GM12878 (cell line): ENCODE measurements at regions not wholly inside any gene's neighbourhood (a gene's known extent, or its start where the extent isn't known, plus 50 kb on each side); places are given as distances from the start of the nearest gene placed in this dataset.
"Not testable (repeated sequence)": the region's sequence is repeated elsewhere in the genome, so short reads cannot be mapped to it uniquely, and the experiment has no call there.

ENCODE experiments used
- CTCF ChIP-seq, 3 experiments: IDR thresholded peaks in 2 of 3; conservative IDR thresholded peaks in 1 of 3; 2 replicates each; pipeline ENCODE4 v1.5.1; 2011; ENCODE audit warnings: low read depth in 3 of 3, low read length in 3 of 3, mild to moderate bottlenecking in 3 of 3, control low read depth in 2 of 3, moderate library complexity in 2 of 3, inconsistent platforms in 1 of 3, mixed read lengths in 1 of 3; ENCODE audit not compliant: control insufficient read depth in 2 of 3, insufficient read depth in 1 of 3; ENCODE audit errors: extremely low read depth in 1 of 3
- EP300 ChIP-seq, 2 experiments: fragments of 150-350 bp in 1 of 2; IDR thresholded peaks; 2 replicates each; pipeline ENCODE4 v1.6.1; 2011 to 2012; ENCODE audit warnings: low read depth in 2 of 2, low read length in 2 of 2, borderline replicate concordance in 1 of 2, improper control_type of control experiment in 1 of 2, inconsistent platforms in 1 of 2; ENCODE audit not compliant: control insufficient read depth in 1 of 2
- EZH2 ChIP-seq: IDR thresholded peaks from 2 replicates; pipeline ENCODE4 v1.6.1; 2012; ENCODE audit warnings: low read depth, mild to moderate bottlenecking, control low read depth, inconsistent platforms, low read length, borderline replicate concordance; ENCODE audit not compliant: control insufficient read depth
- FOXM1 ChIP-seq: IDR thresholded peaks from 2 replicates; pipeline ENCODE4 v1.6.1; 2012; ENCODE audit warnings: low read depth, mild to moderate bottlenecking, inconsistent platforms, low read length, moderate library complexity
- NRF1 ChIP-seq: conservative IDR thresholded peaks from 2 replicates; pipeline ENCODE4 v1.6.1; 2011; ENCODE audit warnings: mild to moderate bottlenecking, low read depth, low read length, improper control_type of control experiment
- POLR2AphosphoS5 ChIP-seq: IDR thresholded peaks from 2 replicates; pipeline ENCODE4 v1.6.1; 2011; ENCODE audit warnings: mild to moderate bottlenecking, low read length, inconsistent platforms
- RAD21 ChIP-seq: IDR thresholded peaks from 2 replicates; pipeline ENCODE4 v1.6.1; 2011; ENCODE audit warnings: mild to moderate bottlenecking, low read depth, low read length, moderate library complexity; ENCODE audit not compliant: insufficient read depth
- REST ChIP-seq: IDR thresholded peaks from 2 replicates; pipeline ENCODE4 v1.6.1; 2012; ENCODE audit warnings: mild to moderate bottlenecking, low read depth, low read length
- RUNX3 ChIP-seq: IDR thresholded peaks from 2 replicates; pipeline ENCODE4 v1.6.1; 2012; ENCODE audit warnings: low read length, inconsistent platforms
- SMC3 ChIP-seq: IDR thresholded peaks from 2 replicates; pipeline ENCODE4 v1.6.1; 2011; ENCODE audit warnings: low read length, improper control_type of control experiment, borderline replicate concordance
- TARDBP ChIP-seq: IDR thresholded peaks from 2 replicates; pipeline ENCODE4 v1.6.1; 2016; ENCODE audit warnings: borderline replicate concordance
- ZBED1 ChIP-seq: IDR thresholded peaks from 2 replicates; pipeline ENCODE4 v1.6.1; 2016; ENCODE audit warnings: borderline replicate concordance
- ZNF592 ChIP-seq: fragments of 450-650 bp; IDR thresholded peaks from 2 replicates; pipeline ENCODE4 v1.6.1; 2017; ENCODE audit warnings: mild to moderate bottlenecking, moderate library complexity

- not testable (repeated sequence) for TF ChIP-seq RUNX3; POLR2AphosphoS5; EP300 (IDR thresholded peaks at IDR 0.05; ENCODE audit: borderline replicate concordance in 1 of 2, control insufficient read depth in 1 of 2, low read depth in 2 of 2, low read length in 2 of 2); SMC3; CTCF (IDR thresholded peaks at IDR 0.05 in 2 of 3, conservative IDR thresholded peaks at IDR 0.05 in 1 of 3; ENCODE audit: control insufficient read depth in 2 of 3, extremely low read depth in 1 of 3, insufficient read depth in 1 of 3, low read depth in 3 of 3, low read length in 3 of 3); NRF1; EZH2; ZNF592; ZBED1; RAD21; REST; FOXM1; TARDBP
Measured at GRCh38 chr14:88127669-88128068, 122.7 kb downstream of the GPR65 start.
